ENCODE measurements at regions not wholly inside any gene's neighbourhood (a gene's known extent, or its start where the extent isn't known, plus 50 kb on each side); places are given as distances from the start of the nearest gene placed in this dataset.

- intact Hi-C loops (cut with micrococcal nuclease) (no loop called here), dilution Hi-C loops (cut with HindIII; ENCODE audit: low sequenced_read_pairs, unreplicated experiment) (no loop called here), in situ Hi-C loops (cut with MboI; ENCODE audit: low sequenced_read_pairs) (loop anchor here (25.0 kb wide), 1 partner anchor 638 kb away; no protein-coding TSS in a partner anchor)
- Histone ChIP-seq H2BK120ac (ENCODE audit: low read depth, low read length) (no peak overlapping the region), H3K56ac (ENCODE audit: extremely low read depth, insufficient read depth, low read length) (no peak overlapping the region), H3K4me2 (ENCODE audit: low read depth, low read length) (no peak overlapping the region), H3K9ac (ENCODE audit: low read depth, low read length) (no peak overlapping the region), H2BK20ac (ENCODE audit: low read depth, low read length) (no peak overlapping the region), H2BK15ac (ENCODE audit: low read depth, low read length) (no peak overlapping the region), H3K27ac (ENCODE audit: insufficient read depth, low read length) (no peak overlapping the region), H2AFZ (replicated peaks; ENCODE audit: low read length, poor library complexity) (no peak overlapping the region), H3K4me3 (ENCODE audit: insufficient read depth, low read depth, low read length) (no peak overlapping the region), H3K14ac (replicated peaks; ENCODE audit: low read depth, low read length) (no peak overlapping the region), H2BK5ac (ENCODE audit: low read depth, low read length, poor library complexity, severe bottlenecking) (no peak overlapping the region), H3K36me3 (ENCODE audit: control insufficient read depth, insufficient read depth, low read length) (no peaks in the 10 kb centered on the region), H3K18ac (ENCODE audit: low read depth, low read length) (no peak overlapping the region), H4K20me1 (ENCODE audit: insufficient read depth, low read length) (no peaks in the 10 kb centered on the region), H3K9me1 (ENCODE audit: insufficient read depth, low read length) (no peaks in the 10 kb centered on the region), H4K8ac (ENCODE audit: low read depth in 2 of 2, low read length in 2 of 2) (no peak overlapping the region), H3K79me1 (ENCODE audit: low read depth in 1 of 2, low read length in 2 of 2) (no peaks in the 10 kb centered on the region), H3K27me3 (ENCODE audit: control insufficient read depth, insufficient read depth, low read length) (no peaks in the 10 kb centered on the region), H4K91ac (ENCODE audit: insufficient read depth, low read depth, low read length) (no peak overlapping the region), H3K23ac (ENCODE audit: low read depth, low read length) (no peak overlapping the region), H3K9me3 (ENCODE audit: control insufficient read depth, insufficient read depth, low read length) (peaks cover 2% of the 10 kb centered on the region; the same call in 1 of the 2 replicates), H3K4me1 (ENCODE audit: control insufficient read depth, insufficient read depth, low read length) (no peaks in the 10 kb centered on the region), H3K4ac (ENCODE audit: low read depth, low read length) (no peak overlapping the region), H2AK5ac (ENCODE audit: low read depth, low read length) (no peak overlapping the region), H2AK9ac (replicated peaks; ENCODE audit: low read depth, low read length, poor library complexity) (no peak overlapping the region), H4K5ac (ENCODE audit: low read depth, low read length) (no peak overlapping the region)
- CTCF ChIA-PET: no interaction called here
- ATAC-seq (ENCODE audit: low read depth) (no peak), DNase-seq (no peak)
- BruUV-seq (replicated peaks): no TSS peak
- POLR2A ChIA-PET (ENCODE audit: unreplicated experiment): no interaction called here
- no CpG with 5 or more reads among the region's 3 CpGs for WGBS, 2 experiments (ENCODE audit: extremely low coverage in 2 of 2, insufficient read length in 1 of 2)
- TF ChIP-seq MXI1 (IDR thresholded peaks at IDR 0.05; ENCODE audit: borderline replicate concordance, low read depth, low read length) (no peak), RCOR1 (IDR thresholded peaks at IDR 0.05; ENCODE audit: insufficient replicate concordance, low read length) (no peak), RAD21 (IDR thresholded peaks at IDR 0.05; ENCODE audit: low read length) (no peak), CTCF (conservative IDR thresholded peaks at IDR 0.05; ENCODE audit: low read depth, low read length) (no peak), FOS (IDR thresholded peaks at IDR 0.05; ENCODE audit: low read depth, low read length) (no peak), BHLHE40 (IDR thresholded peaks at IDR 0.05; ENCODE audit: low read depth, low read length) (no peak), POLR2A (IDR thresholded peaks at IDR 0.05; ENCODE audit: low read depth, low read length) (no peak), MAFK (IDR thresholded peaks at IDR 0.05; ENCODE audit: low read depth, low read length) (peak; percentile 60), USF2 (IDR thresholded peaks at IDR 0.05; ENCODE audit: low read depth, low read length) (no peak)
Observed at GRCh38 chr21:23874271-23874670, 1733.0 kb downstream of the MRPL39 start.

All from IMR-90 (cell line).